ENCODE measurements at regions not wholly inside any gene's neighbourhood (a gene's known extent, or its start where the extent isn't known, plus 50 kb on each side); places are given as distances from the start of the nearest gene placed in this dataset.

GRCh38 chr2:5974477-5974876, 282.3 kb downstream of the SOX11 start:
- TF ChIP-seq, protein P1, sequence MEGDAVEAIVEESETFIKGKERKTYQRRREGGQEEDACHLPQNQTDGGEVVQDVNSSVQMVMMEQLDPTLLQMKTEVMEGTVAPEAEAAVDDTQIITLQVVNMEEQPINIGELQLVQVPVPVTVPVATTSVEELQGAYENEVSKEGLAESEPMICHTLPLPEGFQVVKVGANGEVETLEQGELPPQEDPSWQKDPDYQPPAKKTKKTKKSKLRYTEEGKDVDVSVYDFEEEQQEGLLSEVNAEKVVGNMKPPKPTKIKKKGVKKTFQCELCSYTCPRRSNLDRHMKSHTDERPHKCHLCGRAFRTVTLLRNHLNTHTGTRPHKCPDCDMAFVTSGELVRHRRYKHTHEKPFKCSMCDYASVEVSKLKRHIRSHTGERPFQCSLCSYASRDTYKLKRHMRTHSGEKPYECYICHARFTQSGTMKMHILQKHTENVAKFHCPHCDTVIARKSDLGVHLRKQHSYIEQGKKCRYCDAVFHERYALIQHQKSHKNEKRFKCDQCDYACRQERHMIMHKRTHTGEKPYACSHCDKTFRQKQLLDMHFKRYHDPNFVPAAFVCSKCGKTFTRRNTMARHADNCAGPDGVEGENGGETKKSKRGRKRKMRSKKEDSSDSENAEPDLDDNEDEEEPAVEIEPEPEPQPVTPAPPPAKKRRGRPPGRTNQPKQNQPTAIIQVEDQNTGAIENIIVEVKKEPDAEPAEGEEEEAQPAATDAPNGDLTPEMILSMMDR (IDR thresholded peaks at IDR 0.05; ENCODE audit: low read depth, low read length) = no peak
- no peak overlapping the region for H3K4me3 ChIP-seq (replicated peaks in 1 of 2; ENCODE audit: low read depth in 2 of 2, low read length in 2 of 2)
- no peak for DNase-seq (ENCODE audit: low read depth in 2 of 2)

DNA sequence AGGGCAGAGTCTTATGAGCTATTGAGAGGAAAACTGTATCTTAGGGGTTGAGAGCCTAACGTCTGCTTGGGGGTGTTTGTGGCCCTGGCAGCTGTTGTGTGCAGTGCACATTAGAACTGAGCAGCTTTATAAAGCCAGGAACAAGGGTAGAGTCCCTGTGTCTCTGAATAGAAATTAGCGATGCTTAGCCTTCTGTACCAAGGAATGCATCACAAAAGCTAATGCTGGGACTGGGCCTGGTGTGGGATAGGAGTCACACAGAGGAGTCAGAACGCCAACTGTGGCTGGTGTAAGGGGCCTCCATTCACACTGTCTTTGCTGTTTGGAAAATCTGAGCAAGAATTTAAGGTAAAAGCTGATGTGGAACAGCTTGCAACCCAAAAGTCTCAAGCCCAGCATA, 283.2 kb downstream of the SOX11 start:
- H3K4me3 ChIP-seq (replicated peaks in 1 of 2; ENCODE audit: low read depth in 2 of 2, low read length in 2 of 2) = no peak overlapping the region
- DNase-seq (ENCODE audit: low read depth in 2 of 2) = no peak
- TF ChIP-seq, protein P1 (IDR thresholded peaks at IDR 0.05; ENCODE audit: low read depth, low read length) = no peak

DNA sequence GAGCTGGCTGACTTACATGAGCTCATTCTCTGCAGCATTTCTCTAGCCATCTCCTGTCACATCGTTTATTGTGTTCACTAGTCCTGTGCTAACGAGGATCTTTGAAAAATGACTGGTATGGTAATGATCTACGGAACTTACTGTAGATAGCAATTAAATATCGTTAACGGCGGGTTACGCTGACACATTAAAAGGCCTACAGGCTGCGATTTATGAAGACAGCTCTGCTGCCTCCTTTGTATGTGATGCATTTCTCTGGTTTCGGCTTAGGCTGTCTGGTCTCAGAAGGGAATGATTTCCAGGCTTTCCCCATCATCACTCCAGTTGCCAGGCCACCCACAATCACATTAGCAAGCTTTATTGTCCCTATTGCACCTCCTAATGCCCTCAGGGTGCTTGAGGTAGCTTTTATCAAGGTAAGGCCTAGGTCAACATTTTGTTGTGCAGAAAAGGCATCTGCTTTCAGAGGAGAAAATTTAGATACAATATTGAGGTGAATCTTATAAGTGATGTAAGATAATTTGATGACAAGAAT, 284.4 kb downstream of the SOX11 start:
- no peak for DNase-seq (ENCODE audit: low read depth in 2 of 2)
- TF ChIP-seq, protein P1 (IDR thresholded peaks at IDR 0.05; ENCODE audit: low read depth, low read length) = no peak
- H3K4me3 ChIP-seq (replicated peaks in 1 of 2; ENCODE audit: low read depth in 2 of 2, low read length in 2 of 2) = no peak overlapping the region

DNA sequence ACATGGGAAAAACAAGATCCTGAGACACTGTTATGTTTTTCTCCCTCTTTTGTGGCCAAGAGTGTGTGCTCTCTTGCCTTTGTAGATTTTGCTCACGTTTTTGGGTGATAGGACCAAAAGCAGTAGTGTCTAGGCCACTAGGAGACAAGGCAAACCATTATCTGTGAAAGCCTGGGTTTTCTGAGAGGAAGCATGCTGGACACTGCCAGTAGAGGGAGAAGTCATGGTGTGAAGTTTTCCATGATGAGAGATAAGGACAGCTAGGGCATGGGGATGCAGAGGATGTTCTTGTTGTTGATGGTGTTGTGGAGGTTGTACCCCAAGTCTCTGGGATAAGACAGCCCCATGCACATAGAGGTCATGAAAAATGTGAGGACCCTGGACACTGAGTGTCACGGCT, 285.3 kb downstream of the SOX11 start:
- no peak overlapping the region for H3K4me3 ChIP-seq (replicated peaks in 1 of 2; ENCODE audit: low read depth in 2 of 2, low read length in 2 of 2)
- TF ChIP-seq, protein P1 (IDR thresholded peaks at IDR 0.05; ENCODE audit: low read depth, low read length) = no peak
- DNase-seq (ENCODE audit: low read depth in 2 of 2) = no peak

DNA sequence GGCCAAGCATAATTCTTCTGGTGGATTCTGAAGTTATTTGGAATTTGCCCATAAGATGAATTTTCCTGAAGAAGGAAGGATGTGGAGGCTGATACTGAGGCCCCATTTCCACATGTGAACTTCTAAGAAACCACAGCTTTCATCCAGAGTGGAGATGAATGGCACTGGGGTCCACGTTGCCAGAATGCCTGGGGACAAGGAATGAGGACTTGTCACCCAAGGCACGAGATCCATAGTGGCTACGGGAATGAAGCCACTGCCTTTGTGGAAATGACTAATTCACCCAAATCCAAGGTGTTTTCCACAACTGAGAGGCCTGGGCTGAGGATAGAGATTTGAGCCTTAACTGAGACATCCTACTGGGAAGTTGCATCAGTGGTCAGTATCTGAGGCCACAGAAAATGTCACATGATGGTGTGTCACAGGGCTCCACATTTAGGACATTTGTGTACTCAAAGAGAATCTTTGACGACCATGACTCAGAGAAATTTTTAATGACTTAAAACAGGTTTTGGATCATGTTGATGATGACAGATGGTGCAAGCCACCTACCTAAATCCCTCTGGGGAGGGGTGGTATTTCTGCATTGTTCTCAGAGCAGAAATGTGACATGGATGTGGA, 286.1 kb downstream of the SOX11 start:
- DNase-seq (ENCODE audit: low read depth in 2 of 2) = no peak
- TF ChIP-seq, protein P1 (IDR thresholded peaks at IDR 0.05; ENCODE audit: low read depth, low read length) = no peak
- H3K4me3 ChIP-seq (replicated peaks in 1 of 2; ENCODE audit: low read depth in 2 of 2, low read length in 2 of 2) = no peak overlapping the region

GRCh38 chr2:5980450-5981190, 288.4 kb downstream of the SOX11 start:
- H3K4me3 ChIP-seq (replicated peaks in 1 of 2; ENCODE audit: low read depth in 2 of 2, low read length in 2 of 2) = no peak overlapping the region
- TF ChIP-seq, protein P1 (IDR thresholded peaks at IDR 0.05; ENCODE audit: low read depth, low read length) = no peak

More at GRCh38 chr2:5980450-5981190, 288.4 kb downstream of the SOX11 start:
- no peak for DNase-seq (ENCODE audit: low read depth in 2 of 2)

Measured in cardiac fibroblast (primary cell).